Fibroblast of lung (primary cell): ENCODE measurements at regions not wholly inside any gene's neighbourhood (a gene's known extent, or its start where the extent isn't known, plus 50 kb on each side); places are given as distances from the start of the nearest gene placed in this dataset.

ENCODE experiments used
- CTCF ChIP-seq, 2 donors: IDR thresholded peaks in 1 of 2; conservative IDR thresholded peaks in 1 of 2; 1 replicate in 1 of 2; 2 replicates in 1 of 2; pipeline ENCODE4 v1.5.1; 2011 to 2012; ENCODE audit warnings: low read length in 2 of 2, control low read depth in 1 of 2, inconsistent platforms in 1 of 2, low read depth in 1 of 2, mild to moderate bottlenecking in 1 of 2
- EZH2 ChIP-seq: IDR thresholded peaks from 2 replicates; pipeline ENCODE4 v1.5.1; 2012; ENCODE audit warnings: low read length, control low read depth, mild to moderate bottlenecking; ENCODE audit errors: missing control alignments

GRCh38 chr18:34314847-34315246 is 90.1 kb upstream of the NOL4 start:
- TF ChIP-seq CTCF (conservative IDR thresholded peaks at IDR 0.05 in 1 of 2, IDR thresholded peaks at IDR 0.05 in 1 of 2; ENCODE audit: low read depth in 1 of 2, low read length in 2 of 2) = no peak
- no peak for TF ChIP-seq EZH2
